Spleen (tissue), 7 donors: ENCODE measurements at regions not wholly inside any gene's neighbourhood (a gene's known extent, or its start where the extent isn't known, plus 50 kb on each side); places are given as distances from the start of the nearest gene placed in this dataset.

Experiments used
- POLR2A ChIP-seq, 3 donors: fragments of 450-650 bp; IDR thresholded peaks; one replicate each; pipeline ENCODE4 v1.5.1; 2017; ENCODE audit warnings: antibody characterized with exemption in 3 of 3, mild to moderate bottlenecking in 1 of 3
- POLR2AphosphoS5 ChIP-seq, 3 donors: sonication (generic); formaldehyde crosslinking; IDR thresholded peaks; one replicate each; pipeline ENCODE4 v1.5.1; 2017; ENCODE audit warnings: antibody characterized with exemption in 3 of 3
- TF ChIP-seq, protein P1 (sequence below), 11 experiments: fragments of 200-600 bp in 7 of 11; fragments of 450-650 bp in 4 of 11; sonication (generic) in 4 of 11; IDR thresholded peaks in 8 of 11; conservative IDR thresholded peaks in 3 of 11; 1 replicate in 7 of 11; 2 replicates in 4 of 11; pipeline versions ENCODE4 v1.4.0 to v1.8.0; 2016 to 2021; ENCODE audit warnings: antibody characterized with exemption in 11 of 11, inconsistent platforms in 4 of 11, mild to moderate bottlenecking in 1 of 11
- donor health status: DM: no; HTN: no; CAD: no; lungs with moderate emphysema.
- donor health status: DM: no; HTN: no; CAD: no.
- donor health status: DM: no; HTN: no; CAD: no.

DNA sequence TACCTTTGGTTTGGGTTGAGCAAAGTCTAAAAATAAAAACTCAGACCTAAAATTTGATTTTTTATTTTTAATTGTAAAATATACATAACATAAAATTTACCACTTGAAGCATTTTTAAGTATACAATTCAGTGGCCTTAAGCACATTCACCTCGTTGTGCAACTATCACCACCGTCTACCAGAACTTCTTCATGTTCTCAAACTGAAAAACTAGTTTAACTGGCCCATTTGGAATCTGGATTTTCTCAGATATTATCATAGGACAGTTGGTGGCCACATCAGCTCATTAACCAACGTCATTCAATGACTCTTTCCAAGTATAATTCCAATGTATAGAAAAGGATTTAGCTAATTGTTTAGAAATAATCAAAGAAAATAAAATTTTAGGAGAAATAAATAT lies 319.3 kb downstream of the TLE1 start:
- TF ChIP-seq POLR2A (IDR thresholded peaks at IDR 0.05): no peak
- TF ChIP-seq, protein P1, sequence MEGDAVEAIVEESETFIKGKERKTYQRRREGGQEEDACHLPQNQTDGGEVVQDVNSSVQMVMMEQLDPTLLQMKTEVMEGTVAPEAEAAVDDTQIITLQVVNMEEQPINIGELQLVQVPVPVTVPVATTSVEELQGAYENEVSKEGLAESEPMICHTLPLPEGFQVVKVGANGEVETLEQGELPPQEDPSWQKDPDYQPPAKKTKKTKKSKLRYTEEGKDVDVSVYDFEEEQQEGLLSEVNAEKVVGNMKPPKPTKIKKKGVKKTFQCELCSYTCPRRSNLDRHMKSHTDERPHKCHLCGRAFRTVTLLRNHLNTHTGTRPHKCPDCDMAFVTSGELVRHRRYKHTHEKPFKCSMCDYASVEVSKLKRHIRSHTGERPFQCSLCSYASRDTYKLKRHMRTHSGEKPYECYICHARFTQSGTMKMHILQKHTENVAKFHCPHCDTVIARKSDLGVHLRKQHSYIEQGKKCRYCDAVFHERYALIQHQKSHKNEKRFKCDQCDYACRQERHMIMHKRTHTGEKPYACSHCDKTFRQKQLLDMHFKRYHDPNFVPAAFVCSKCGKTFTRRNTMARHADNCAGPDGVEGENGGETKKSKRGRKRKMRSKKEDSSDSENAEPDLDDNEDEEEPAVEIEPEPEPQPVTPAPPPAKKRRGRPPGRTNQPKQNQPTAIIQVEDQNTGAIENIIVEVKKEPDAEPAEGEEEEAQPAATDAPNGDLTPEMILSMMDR (IDR thresholded peaks at IDR 0.05 in 8 of 11, conservative IDR thresholded peaks at IDR 0.05 in 3 of 11): no peak
- TF ChIP-seq POLR2AphosphoS5 (IDR thresholded peaks at IDR 0.05): no peak
